NCI-H2029 treated with DMSO at 0.1 percent for 48 hours (cell line): ENCODE measurements at regions not wholly inside any gene's neighbourhood (a gene's known extent, or its start where the extent isn't known, plus 50 kb on each side); places are given as distances from the start of the nearest gene placed in this dataset.

ENCODE experiments used
- DNase-seq: peaks from one replicate; lab custom pipeline; 2025; lab: John Stamatoyannopoulos, UW

DNA sequence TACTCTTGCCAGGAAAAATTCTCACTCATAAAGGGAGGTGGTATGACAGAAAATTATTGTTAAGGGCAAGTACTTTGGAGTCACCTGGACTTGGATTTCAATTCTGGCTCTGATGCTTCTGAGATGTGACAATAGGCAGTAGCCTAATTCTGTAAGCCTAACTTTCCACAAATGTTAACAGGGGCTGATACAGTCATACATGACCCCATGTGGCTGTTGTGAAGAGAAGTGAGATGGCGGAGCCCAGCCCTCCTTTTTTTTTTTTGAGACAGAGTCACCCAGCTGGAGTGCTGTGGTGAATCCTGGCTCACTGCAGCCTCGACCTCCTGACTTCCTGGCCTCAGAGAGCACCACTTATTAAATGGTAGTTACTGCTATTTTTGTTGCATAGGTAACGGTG, 54.4 kb upstream of the IRF2 start:
- no peak for DNase-seq

DNA sequence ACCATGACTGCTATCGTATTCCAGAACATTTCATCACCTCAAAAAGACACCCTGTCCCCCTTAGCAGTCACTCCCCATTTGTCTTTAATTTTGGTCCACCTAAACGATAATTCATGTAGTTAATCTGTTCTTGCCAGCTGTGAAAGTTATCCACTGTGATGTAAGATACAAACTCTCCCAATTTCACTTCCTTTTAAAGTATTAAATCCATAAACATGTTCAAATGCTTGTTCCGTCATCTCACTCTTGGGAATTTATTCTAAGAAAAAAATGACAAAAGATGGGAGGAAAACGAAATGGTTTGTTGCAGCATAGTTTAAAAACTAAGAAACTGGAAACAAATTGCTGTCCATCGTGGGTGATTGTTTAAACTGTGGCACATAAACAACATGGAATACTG, 53.7 kb upstream of the IRF2 start:
- no peak for DNase-seq

DNA sequence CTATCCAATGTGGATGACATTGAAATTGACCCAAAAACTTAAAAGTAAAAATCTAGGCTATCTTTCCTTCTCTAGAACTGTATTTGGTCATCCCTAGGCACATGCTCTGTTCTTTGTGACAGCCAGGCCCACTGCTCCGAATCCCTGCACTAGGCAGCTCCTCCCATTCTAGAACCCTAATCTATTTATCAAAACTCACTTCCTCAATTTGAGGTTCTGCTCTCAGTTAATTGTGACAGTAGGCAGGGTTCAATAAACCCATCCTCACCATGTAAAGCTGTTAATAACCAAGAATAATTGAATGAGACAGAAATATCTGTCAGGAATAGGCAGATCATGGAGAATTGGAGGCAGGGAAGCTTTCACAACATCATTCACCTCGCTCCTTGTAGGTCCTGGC, 51.9 kb upstream of the IRF2 start:
- DNase-seq = no peak
